NCI-H69 (cell line): ENCODE measurements at regions not wholly inside any gene's neighbourhood (a gene's known extent, or its start where the extent isn't known, plus 50 kb on each side); places are given as distances from the start of the nearest gene placed in this dataset.

ENCODE experiments used
- DNase-seq: peaks from one replicate; lab custom pipeline; 2025; lab: John Stamatoyannopoulos, UW

- DNase-seq = no peak
These were observed 613.6 kb upstream of the KLF4 start for GRCh38 chr9:108103046-108103693.

- DNase-seq = no peak
These were observed 611.8 kb upstream of the KLF4 start for GRCh38 chr9:108101410-108101809.

GRCh38 chr9:108100571-108100970 is 611.0 kb upstream of the KLF4 start:
- no peak for DNase-seq

- DNase-seq = no peak
These were observed 610.3 kb upstream of the KLF4 start for GRCh38 chr9:108099854-108100253.

GRCh38 chr9:108095496-108095895 is 605.9 kb upstream of the KLF4 start:
- DNase-seq = no peak

GRCh38 chr9:108094676-108094993 is 605.1 kb upstream of the KLF4 start:
- DNase-seq = no peak

- DNase-seq = peak; percentile 41
These were observed 604.5 kb upstream of the KLF4 start for GRCh38 chr9:108093773-108094675.

- DNase-seq = no peak
These were observed 599.3 kb upstream of the KLF4 start for GRCh38 chr9:108088916-108089315.

- DNase-seq = peak; percentile 59
These were observed 598.2 kb upstream of the KLF4 start for GRCh38 chr9:108087781-108088180.

- no peak for DNase-seq
These were observed 597.1 kb upstream of the KLF4 start for GRCh38 chr9:108086624-108087023.

- DNase-seq = no peak
These were observed 595.7 kb upstream of the KLF4 start for GRCh38 chr9:108085294-108085693.

GRCh38 chr9:108083796-108084352 is 594.3 kb upstream of the KLF4 start:
- DNase-seq = no peak

GRCh38 chr9:108083160-108083750 is 593.7 kb upstream of the KLF4 start:
- peak; percentile 94 for DNase-seq

GRCh38 chr9:108081112-108081511 is 591.5 kb upstream of the KLF4 start:
- no peak for DNase-seq

GRCh38 chr9:108080285-108080684 is 590.7 kb upstream of the KLF4 start:
- no peak for DNase-seq

- no peak for DNase-seq
These were observed 589.2 kb upstream of the KLF4 start for GRCh38 chr9:108078811-108079210.

GRCh38 chr9:108078375-108078774 is 588.8 kb upstream of the KLF4 start:
- DNase-seq = no peak

- DNase-seq = no peak
These were observed 588.0 kb upstream of the KLF4 start for GRCh38 chr9:108077556-108077955.

GRCh38 chr9:108074900-108075299 is 585.3 kb upstream of the KLF4 start:
- peak; percentile 34 for DNase-seq

- no peak for DNase-seq
These were observed 584.3 kb upstream of the KLF4 start for GRCh38 chr9:108073823-108074222.

- DNase-seq = no peak
These were observed 583.2 kb upstream of the KLF4 start for GRCh38 chr9:108072740-108073139.

GRCh38 chr9:108070861-108071260 is 581.3 kb upstream of the KLF4 start:
- no peak for DNase-seq

GRCh38 chr9:108069991-108070390 is 580.4 kb upstream of the KLF4 start:
- no peak for DNase-seq
